NCI-H1105 treated with DMSO at 0.1 percent for 48 hours (cell line): ENCODE measurements at regions not wholly inside any gene's neighbourhood (a gene's known extent, or its start where the extent isn't known, plus 50 kb on each side); places are given as distances from the start of the nearest gene placed in this dataset.
"Not testable (repeated sequence)": the region's sequence is repeated elsewhere in the genome, so short reads cannot be mapped to it uniquely, and the experiment has no call there.

ENCODE experiments used
- DNase-seq: peaks from one replicate; lab custom pipeline; 2025; lab: John Stamatoyannopoulos, UW

- no peak for DNase-seq
These were observed 250.3 kb upstream of the RASGRP1 start for GRCh38 chr15:38814891-38815290.

DNA sequence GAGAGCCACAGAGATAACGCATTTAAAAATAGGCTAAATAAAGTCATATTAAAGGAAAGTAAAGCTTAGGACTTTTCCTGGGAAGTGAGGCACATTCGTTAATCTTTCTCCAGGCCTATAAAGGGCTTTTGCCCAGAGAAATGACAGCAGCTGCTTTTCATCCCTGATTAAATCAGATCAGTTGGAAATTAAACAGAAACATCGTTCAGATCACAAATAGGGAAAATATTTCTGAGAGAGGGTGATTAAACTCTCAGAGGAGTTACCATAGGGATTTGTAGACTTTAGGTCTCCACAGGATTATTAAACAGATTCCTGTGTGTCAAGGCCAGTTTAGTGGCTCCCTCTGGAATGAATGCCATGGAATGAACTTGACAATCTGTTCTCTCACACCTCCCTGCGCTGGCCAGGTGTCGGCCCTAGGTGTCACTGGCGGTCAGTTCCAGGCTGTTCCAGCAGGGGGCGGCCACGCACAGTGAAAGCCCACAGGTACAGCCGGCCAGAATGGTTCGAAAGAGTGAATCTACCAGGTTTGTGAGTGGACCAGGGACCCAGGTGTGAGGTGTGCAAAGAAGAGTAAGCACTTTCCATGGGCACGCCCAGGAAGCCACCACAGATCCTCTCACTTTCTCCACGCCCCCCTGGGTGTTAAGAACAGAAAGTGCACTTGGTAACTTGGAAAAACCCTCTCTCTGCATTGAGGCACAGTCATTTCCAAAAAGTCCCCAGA is 253.0 kb upstream of the RASGRP1 start:
- DNase-seq: peak; percentile 23

DNA sequence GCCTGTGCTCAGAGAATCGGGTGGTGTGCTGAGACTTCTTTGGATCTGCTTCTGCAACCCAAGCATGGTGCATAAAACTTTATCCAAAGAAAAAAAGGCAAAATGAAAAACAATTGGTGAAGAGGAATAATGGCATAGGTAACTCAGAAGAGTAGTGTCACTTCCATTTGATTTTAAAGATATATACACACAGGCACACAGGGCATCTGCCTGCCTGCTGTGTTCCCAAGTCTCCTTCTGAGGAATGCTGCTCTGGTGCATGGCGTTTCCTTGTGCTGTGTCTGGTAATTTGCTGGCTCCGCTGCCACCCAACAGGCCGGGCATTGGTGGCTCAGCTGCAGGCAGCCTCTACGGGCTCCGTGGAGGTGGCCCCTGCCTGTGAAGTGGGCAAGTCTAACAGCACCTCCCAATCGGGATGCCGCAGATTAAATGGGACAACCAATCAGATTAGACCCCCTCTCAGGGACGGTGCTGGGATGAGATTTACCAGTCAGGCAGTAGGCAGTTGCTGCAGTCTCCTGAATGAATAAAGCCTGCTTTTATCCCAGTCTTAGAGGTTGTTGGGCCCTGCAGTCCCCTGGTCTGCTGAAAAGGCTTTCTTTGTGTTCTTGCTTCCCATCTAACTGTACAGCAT is 253.7 kb upstream of the RASGRP1 start:
- no peak for DNase-seq

DNA sequence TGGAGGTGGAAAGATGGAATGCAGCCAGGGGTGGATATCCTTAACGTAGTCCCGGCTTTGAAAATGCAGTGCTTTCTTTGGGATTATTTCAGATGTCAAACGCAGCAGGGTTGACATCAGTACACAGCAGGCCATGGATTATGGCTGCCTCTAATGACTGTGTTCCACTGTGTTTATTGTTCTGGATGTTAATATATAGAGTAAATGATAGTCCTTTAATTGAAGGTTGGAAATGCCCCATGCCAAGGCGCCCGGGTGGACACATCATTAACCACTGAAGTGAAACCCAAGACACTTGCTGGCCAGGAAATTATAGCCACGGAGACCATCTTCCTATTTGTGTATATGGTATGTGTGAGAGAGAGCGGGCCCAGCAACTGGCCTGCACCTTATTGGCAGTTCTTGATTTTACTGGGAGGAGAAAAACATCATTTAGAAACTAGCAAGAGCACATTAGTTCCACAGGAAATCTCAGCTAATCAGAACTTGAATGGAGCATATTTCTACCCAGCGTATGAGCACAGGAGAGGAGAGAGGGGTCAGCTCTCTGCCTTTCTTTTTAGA is 254.9 kb upstream of the RASGRP1 start:
- DNase-seq: no peak

GRCh38 chr15:38823263-38823662 is 258.6 kb upstream of the RASGRP1 start:
- no peak for DNase-seq

GRCh38 chr15:38824719-38825118 is 260.1 kb upstream of the RASGRP1 start:
- DNase-seq: no peak

DNA sequence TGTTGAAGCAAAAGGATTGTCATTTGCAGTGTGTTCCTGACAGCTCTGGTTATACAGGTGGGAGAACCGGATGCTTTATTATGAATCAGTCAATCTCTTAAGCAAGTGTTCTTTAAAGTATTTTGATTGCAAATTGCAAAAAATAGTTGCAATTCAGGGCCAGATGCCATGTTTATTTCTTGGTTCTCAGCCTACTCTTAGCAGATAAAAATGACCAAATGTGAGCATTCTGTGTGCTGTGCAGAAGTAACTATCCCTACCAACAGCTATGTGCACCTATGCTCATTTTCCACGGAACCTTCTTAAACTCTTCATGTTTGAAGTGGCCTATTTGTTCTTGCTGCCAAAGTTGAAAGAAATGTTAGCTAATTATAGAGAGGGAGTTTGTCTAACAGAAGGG is 262.3 kb upstream of the RASGRP1 start:
- no peak for DNase-seq

GRCh38 chr15:38828031-38828532 is 263.5 kb upstream of the RASGRP1 start:
- DNase-seq: no peak

GRCh38 chr15:38829086-38829485 is 264.5 kb upstream of the RASGRP1 start:
- DNase-seq: no peak

GRCh38 chr15:38842226-38842625 is 277.6 kb upstream of the RASGRP1 start:
- no peak for DNase-seq

GRCh38 chr15:38843051-38843501 is 278.5 kb upstream of the RASGRP1 start:
- DNase-seq: no peak

GRCh38 chr15:38843736-38844590 is 279.3 kb upstream of the RASGRP1 start:
- DNase-seq: no peak

GRCh38 chr15:38844736-38845135 is 280.1 kb upstream of the RASGRP1 start:
- DNase-seq: no peak

- no peak for DNase-seq
These were observed 281.7 kb upstream of the RASGRP1 start for GRCh38 chr15:38846346-38846745.

- no peak for DNase-seq
These were observed 283.1 kb upstream of the RASGRP1 start for GRCh38 chr15:38847666-38848065.

GRCh38 chr15:38849046-38849445 is 284.4 kb upstream of the RASGRP1 start:
- DNase-seq: no peak

DNA sequence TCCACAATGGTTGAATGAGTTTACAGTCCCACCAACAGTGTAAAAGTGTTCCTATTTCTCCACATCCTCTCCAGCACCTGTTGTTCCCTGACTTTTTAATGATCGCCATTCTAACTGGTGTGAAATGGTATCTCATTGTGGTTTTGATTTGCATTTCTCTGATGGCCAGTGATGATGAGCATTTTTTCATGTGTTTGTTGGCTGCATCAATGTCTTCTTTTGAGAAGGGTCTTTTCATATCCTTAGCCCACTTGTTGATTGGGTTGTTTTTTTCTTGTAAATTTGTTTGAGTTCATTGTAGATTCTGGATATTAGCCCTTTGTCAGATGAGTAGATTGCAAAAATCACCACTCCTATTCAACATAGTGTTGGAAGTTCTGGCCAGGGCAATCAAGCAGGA is 287.6 kb upstream of the RASGRP1 start:
- not testable (repeated sequence) for DNase-seq

- no peak for DNase-seq
These were observed 289.0 kb upstream of the RASGRP1 start for GRCh38 chr15:38853608-38854007.

- no peak for DNase-seq
These were observed 289.9 kb upstream of the RASGRP1 start for GRCh38 chr15:38854506-38854905.

DNA sequence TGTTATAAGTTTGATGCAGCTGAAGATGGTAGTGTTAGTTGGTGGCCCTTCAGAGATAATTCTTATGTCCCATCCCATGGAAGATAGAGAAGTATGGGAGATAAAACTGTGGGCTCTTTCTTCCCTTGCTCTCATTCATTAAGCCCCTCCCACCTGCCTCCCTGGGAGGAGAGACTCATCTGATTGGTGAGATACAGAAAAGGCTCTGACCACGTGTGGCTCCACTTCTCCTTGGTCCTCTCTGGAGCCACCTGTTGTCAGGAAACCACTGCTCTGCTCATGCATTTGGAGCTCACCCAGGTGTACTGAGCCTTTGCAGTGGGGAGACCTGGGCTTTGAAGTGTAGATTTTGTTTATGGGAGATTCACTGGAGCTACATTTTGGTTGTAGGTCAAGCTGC is 293.2 kb upstream of the RASGRP1 start:
- DNase-seq: no peak

GRCh38 chr15:38859574-38859973 is 295.0 kb upstream of the RASGRP1 start:
- DNase-seq: no peak

- no peak for DNase-seq
These were observed 295.6 kb upstream of the RASGRP1 start for GRCh38 chr15:38860253-38860652.
